ENCODE measurements at regions not wholly inside any gene's neighbourhood (a gene's known extent, or its start where the extent isn't known, plus 50 kb on each side); places are given as distances from the start of the nearest gene placed in this dataset.

- no peak for DNase-seq
These were observed 102.8 kb upstream of the SEMA6D start for GRCh38 chr15:47614360-47615011.

- DNase-seq, result no peak
These were observed 100.4 kb upstream of the SEMA6D start for GRCh38 chr15:47616876-47617275.

GRCh38 chr15:47618241-47618640, 99.1 kb upstream of the SEMA6D start:
- DNase-seq, result no peak

- DNase-seq, result no peak
These were observed 96.2 kb upstream of the SEMA6D start for GRCh38 chr15:47620960-47621681.

GRCh38 chr15:47622055-47622454, 95.2 kb upstream of the SEMA6D start:
- DNase-seq, result no peak

GRCh38 chr15:47624503-47624902, 92.8 kb upstream of the SEMA6D start:
- no peak for DNase-seq

- no peak for DNase-seq
These were observed 78.3 kb upstream of the SEMA6D start for GRCh38 chr15:47639042-47639441.

GRCh38 chr15:47640079-47640478, 77.2 kb upstream of the SEMA6D start:
- no peak for DNase-seq

GRCh38 chr15:47640901-47641300, 76.4 kb upstream of the SEMA6D start:
- no peak for DNase-seq

GRCh38 chr15:47644722-47645121, 72.6 kb upstream of the SEMA6D start:
- DNase-seq, result no peak

- DNase-seq, result no peak
These were observed 66.7 kb upstream of the SEMA6D start for GRCh38 chr15:47650564-47650963.

GRCh38 chr15:47652328-47652727, 65.0 kb upstream of the SEMA6D start:
- no peak for DNase-seq

- DNase-seq, result no peak
These were observed 64.5 kb upstream of the SEMA6D start for GRCh38 chr15:47652844-47653243.

GRCh38 chr15:47661661-47662180, 55.6 kb upstream of the SEMA6D start:
- no peak for DNase-seq

- DNase-seq, result no peak
These were observed 54.2 kb upstream of the SEMA6D start for GRCh38 chr15:47663101-47663500.

Data from MV-4-11 (cell line).